ENCODE measurements at regions not wholly inside any gene's neighbourhood (a gene's known extent, or its start where the extent isn't known, plus 50 kb on each side); places are given as distances from the start of the nearest gene placed in this dataset.

DNA sequence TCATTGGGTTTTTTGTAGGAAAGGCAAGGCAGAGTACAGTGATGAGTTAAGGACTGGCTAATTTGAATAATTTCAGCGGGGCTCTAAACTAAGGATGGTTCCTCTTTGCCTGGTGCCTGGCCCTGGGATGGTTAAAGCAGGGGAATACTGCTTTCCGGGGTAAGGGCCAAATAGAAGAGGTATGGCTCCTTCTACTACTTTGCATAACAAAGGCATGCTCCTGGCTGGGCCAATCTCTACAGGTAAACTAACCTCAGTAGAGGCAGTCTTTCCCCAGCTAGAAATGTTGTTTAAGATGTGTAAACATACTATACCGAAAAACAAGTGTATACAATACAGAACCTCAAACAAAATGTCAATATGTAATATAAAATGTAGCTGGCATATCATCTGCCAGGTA lies 1239.0 kb downstream of the SLC16A7 start:
- no peak for TF ChIP-seq CTCF (IDR thresholded peaks at IDR 0.05)
- TF ChIP-seq ZFX (IDR thresholded peaks at IDR 0.05; ENCODE audit: borderline replicate concordance), result no peak

Data from 22Rv1 (cell line).